ENCODE measurements at regions not wholly inside any gene's neighbourhood (a gene's known extent, or its start where the extent isn't known, plus 50 kb on each side); places are given as distances from the start of the nearest gene placed in this dataset.

DNA sequence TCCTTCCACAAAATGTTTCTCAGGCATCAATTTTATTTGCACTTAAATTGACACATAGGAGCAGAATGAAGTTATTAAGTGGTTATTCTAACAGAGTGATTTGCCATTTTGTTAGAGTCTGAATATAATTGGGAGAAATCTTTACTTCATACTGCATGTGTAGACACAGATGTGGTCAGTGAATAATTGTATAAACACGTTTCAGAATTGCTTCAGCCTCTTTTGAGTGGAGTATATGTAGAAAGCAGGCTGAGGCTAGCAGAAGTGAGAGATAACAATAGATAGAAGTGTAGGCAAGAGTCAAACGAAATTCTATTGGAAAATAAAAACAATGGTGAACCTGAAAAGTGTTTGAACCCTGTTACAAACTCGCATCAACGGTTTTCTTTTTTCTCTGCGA is 270.7 kb downstream of the TMEM167A start:
- no peaks in the 10 kb centered on the region for H3K36me3 ChIP-seq (replicated peaks in 1 of 2; ENCODE audit: insufficient read depth in 1 of 2, low read depth in 2 of 2)
- 65 to 69% methylated on average over 5 of the region's 5 CpGs for WGBS, 2 donors
- no peak for ATAC-seq
- no peaks in the 10 kb centered on the region for H3K27me3 ChIP-seq
- no peaks in the 10 kb centered on the region for H3K4me1 ChIP-seq
- TF ChIP-seq POLR2A (IDR thresholded peaks at IDR 0.05): no peak
- TF ChIP-seq, protein P1, sequence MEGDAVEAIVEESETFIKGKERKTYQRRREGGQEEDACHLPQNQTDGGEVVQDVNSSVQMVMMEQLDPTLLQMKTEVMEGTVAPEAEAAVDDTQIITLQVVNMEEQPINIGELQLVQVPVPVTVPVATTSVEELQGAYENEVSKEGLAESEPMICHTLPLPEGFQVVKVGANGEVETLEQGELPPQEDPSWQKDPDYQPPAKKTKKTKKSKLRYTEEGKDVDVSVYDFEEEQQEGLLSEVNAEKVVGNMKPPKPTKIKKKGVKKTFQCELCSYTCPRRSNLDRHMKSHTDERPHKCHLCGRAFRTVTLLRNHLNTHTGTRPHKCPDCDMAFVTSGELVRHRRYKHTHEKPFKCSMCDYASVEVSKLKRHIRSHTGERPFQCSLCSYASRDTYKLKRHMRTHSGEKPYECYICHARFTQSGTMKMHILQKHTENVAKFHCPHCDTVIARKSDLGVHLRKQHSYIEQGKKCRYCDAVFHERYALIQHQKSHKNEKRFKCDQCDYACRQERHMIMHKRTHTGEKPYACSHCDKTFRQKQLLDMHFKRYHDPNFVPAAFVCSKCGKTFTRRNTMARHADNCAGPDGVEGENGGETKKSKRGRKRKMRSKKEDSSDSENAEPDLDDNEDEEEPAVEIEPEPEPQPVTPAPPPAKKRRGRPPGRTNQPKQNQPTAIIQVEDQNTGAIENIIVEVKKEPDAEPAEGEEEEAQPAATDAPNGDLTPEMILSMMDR (IDR thresholded peaks at IDR 0.05): no peak
- intact Hi-C loops (cut with DNase I): no loop called here
- DNase-seq: no peak
- no peaks in the 10 kb centered on the region for H3K9me3 ChIP-seq
- no peak overlapping the region for H3K27ac ChIP-seq
- H3K4me3 ChIP-seq: no peak overlapping the region

DNA sequence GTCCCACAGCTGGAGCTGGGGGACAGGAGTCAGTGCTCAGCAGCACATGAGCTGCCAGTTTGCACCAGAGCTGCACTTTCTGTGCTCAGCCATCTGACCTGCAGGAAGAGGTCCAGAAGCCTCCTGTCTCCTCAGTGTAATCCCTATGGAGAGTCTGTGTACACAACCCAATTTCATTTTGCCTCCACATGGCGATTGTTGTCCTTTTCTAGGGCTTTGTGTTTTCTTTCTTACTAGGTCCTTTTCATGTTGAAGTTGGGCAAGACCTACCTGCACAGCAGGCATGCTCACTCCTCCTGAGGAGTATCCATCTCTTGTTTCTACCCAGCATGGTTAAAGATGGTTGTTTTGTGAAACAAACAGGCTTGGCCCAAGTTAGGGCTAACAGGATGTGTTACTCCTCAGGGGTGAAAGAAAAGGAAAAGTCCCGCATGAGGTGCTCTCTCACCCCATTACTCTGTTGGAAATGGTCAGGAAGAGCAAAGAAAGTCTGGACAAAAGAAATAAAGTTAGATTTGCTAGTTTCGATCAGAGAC is 273.0 kb downstream of the TMEM167A start:
- Histone ChIP-seq H3K36me3 (replicated peaks in 1 of 2; ENCODE audit: insufficient read depth in 1 of 2, low read depth in 2 of 2) (no peaks in the 10 kb centered on the region), H3K4me1 (no peaks in the 10 kb centered on the region), H3K27ac (no peak overlapping the region), H3K9me3 (no peaks in the 10 kb centered on the region), H3K4me3 (no peak overlapping the region), H3K27me3 (no peaks in the 10 kb centered on the region)
- TF ChIP-seq, protein P1 (IDR thresholded peaks at IDR 0.05): no peak
- no peak for TF ChIP-seq POLR2A (IDR thresholded peaks at IDR 0.05)
- ATAC-seq (no peak), DNase-seq (no peak)
- intact Hi-C loops (cut with DNase I): no loop called here
- WGBS, 2 donors: 87 to 88% methylated on average over 3 of the region's 3 CpGs

DNA sequence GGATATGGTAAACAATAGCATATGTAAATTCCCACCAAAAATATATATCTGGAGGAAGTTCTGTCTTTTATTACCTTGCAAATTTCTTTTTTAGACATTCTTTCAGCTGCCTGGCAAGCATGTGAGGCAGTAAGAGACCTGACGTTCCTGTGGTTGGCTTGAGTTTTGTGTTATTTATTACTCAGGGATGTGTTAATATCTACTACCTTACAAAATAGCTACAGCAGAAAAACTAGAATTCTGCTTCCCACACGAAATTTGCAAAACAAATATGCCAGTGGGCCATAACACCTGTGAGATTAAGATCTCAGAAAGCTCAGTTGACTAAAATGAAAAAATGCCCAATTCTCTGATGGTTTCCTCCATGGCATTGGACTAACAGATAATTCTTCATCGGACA is 274.2 kb downstream of the TMEM167A start:
- DNase-seq (no peak), ATAC-seq (no peak)
- H3K27ac ChIP-seq: no peak overlapping the region
- H3K4me1 ChIP-seq: no peaks in the 10 kb centered on the region
- intact Hi-C loops (cut with DNase I): no loop called here
- no peak overlapping the region for H3K4me3 ChIP-seq
- H3K27me3 ChIP-seq: no peaks in the 10 kb centered on the region
- no peaks in the 10 kb centered on the region for H3K9me3 ChIP-seq
- no peaks in the 10 kb centered on the region for H3K36me3 ChIP-seq (replicated peaks in 1 of 2; ENCODE audit: insufficient read depth in 1 of 2, low read depth in 2 of 2)
- 61 to 67% methylated on average over 3 of the region's 3 CpGs for WGBS, 2 donors
- no peak for TF ChIP-seq POLR2A (IDR thresholded peaks at IDR 0.05)
- TF ChIP-seq, protein P1 (IDR thresholded peaks at IDR 0.05): no peak

DNA sequence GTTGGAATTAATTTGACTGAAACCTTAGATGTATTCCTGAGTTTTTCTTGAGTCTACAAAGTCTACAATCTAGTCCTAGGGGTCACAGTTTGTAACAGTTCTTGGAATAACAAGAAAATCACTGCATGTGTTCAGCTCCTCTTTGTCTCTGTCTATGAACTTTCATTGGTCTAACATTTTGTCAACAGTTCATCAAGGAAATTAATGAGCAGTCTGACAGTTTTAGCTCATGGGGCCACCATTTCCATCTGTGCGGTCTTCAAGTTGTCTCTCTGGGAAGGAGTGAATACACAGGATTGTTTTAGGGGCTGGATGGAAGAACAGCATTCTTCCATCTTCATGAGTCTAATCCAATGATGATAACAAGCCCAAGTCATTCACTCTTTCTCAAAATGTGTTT is 276.4 kb downstream of the TMEM167A start:
- 92 to 100% methylated on average over 1 of the region's 1 CpG for WGBS, 2 donors
- DNase-seq (no peak), ATAC-seq (no peak)
- intact Hi-C loops (cut with DNase I): no loop called here
- TF ChIP-seq, protein P1 (IDR thresholded peaks at IDR 0.05): no peak
- TF ChIP-seq POLR2A (IDR thresholded peaks at IDR 0.05): no peak
- Histone ChIP-seq H3K4me1 (no peaks in the 10 kb centered on the region), H3K4me3 (no peak overlapping the region), H3K27me3 (no peaks in the 10 kb centered on the region), H3K36me3 (replicated peaks in 1 of 2; ENCODE audit: insufficient read depth in 1 of 2, low read depth in 2 of 2) (no peaks in the 10 kb centered on the region), H3K9me3 (no peaks in the 10 kb centered on the region), H3K27ac (no peak overlapping the region)

DNA sequence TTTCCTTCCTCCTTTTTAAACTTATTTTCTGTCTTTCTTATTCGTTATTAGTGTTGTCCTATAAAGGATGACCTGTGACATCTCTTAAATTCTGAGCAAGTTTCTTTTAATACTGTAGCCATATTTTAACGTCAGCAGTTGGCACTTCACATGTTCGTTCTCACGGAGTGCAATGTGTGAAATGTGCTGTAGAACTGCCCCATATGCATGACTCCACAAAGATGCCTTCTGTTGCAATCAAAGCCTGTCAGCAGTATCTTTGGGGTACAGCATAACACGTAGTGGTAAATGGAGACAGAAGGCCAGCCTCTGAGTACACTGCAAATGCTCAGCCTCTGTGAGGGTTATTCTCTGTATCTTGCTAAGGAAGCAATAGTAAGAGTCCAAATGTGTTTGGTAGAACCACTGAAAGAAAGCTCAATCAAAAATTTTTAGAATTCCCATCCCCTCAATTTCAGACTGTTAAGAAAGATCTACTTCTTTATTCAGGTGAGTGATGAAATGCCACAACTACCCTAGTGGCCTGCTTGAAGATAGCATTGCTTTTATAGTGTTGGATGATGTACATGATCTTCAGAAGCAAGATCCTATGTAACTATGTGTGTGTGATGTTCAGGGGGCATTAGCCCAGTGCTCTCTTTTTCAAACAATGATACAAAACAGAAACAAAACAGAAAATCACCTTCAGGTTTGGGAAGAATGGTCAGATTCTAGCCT is 277.7 kb downstream of the TMEM167A start:
- intact Hi-C loops (cut with DNase I): no loop called here

More for the DNA sequence above, 277.7 kb downstream of the TMEM167A start:
- ATAC-seq: no peak
- WGBS, 2 donors: 72 to 76% methylated on average over 5 of the region's 5 CpGs
- no peak overlapping the region for H3K27ac ChIP-seq
- no peaks in the 10 kb centered on the region for H3K36me3 ChIP-seq (replicated peaks in 1 of 2; ENCODE audit: insufficient read depth in 1 of 2, low read depth in 2 of 2)
- TF ChIP-seq, protein P1 (IDR thresholded peaks at IDR 0.05): no peak
- no peak for TF ChIP-seq POLR2A (IDR thresholded peaks at IDR 0.05)
- no peak overlapping the region for H3K4me3 ChIP-seq
- H3K9me3 ChIP-seq: no peaks in the 10 kb centered on the region
- H3K27me3 ChIP-seq: no peaks in the 10 kb centered on the region
- no peaks in the 10 kb centered on the region for H3K4me1 ChIP-seq
- DNase-seq: no peak

Measured in body of pancreas (tissue), 4 donors.